Kidney (tissue), 13 donors: ENCODE measurements at regions not wholly inside any gene's neighbourhood (a gene's known extent, or its start where the extent isn't known, plus 50 kb on each side); places are given as distances from the start of the nearest gene placed in this dataset.

Source experiments
- DNase-seq, 5 donors: peaks; one replicate each; pipeline ENCODE4 v3.0.0-alpha.2; 2013 to 2020
- FAIRE-seq: peaks from 2 replicates; lab custom pipeline; 2012; peaks lifted over from hg19 to GRCh38; lab: Jason Lieb, UNC
- H3K27ac ChIP-seq, 2 donors: one replicate each; pipeline ENCODE4 v1.7.0; 2013; ENCODE audit warnings: low read depth in 2 of 2, low read length in 2 of 2, inconsistent platforms in 1 of 2
- H3K27me3 ChIP-seq: one replicate; pipeline ENCODE4 v1.7.1; 2013; ENCODE audit warnings: low read length, inconsistent platforms; ENCODE audit not compliant: control insufficient read depth, insufficient read depth
- H3K36me3 ChIP-seq, 3 donors: one replicate each; pipeline versions ENCODE4 v1.7.0 to v1.7.1; 2013; ENCODE audit warnings: low read length in 3 of 3, control low read depth in 1 of 3, inconsistent platforms in 1 of 3; ENCODE audit not compliant: insufficient read depth in 3 of 3, control insufficient read depth in 2 of 3
- H3K4me1 ChIP-seq, 3 donors: one replicate each; pipeline versions ENCODE4 v1.7.0 to v1.7.1; 2013; ENCODE audit warnings: low read length in 3 of 3, inconsistent platforms in 1 of 3, low read depth in 1 of 3; ENCODE audit not compliant: control insufficient read depth in 2 of 3, insufficient read depth in 2 of 3
- H3K4me3 ChIP-seq, 3 donors: one replicate each; pipeline versions ENCODE4 v1.7.0 to v1.8.1; 2013; ENCODE audit warnings: low read length in 3 of 3, control low read depth in 1 of 3, inconsistent platforms in 1 of 3
- H3K9ac ChIP-seq, 3 donors: one replicate each; pipeline versions ENCODE4 v1.7.0 to v1.7.1; 2013; ENCODE audit warnings: low read length in 3 of 3, control low read depth in 1 of 3, inconsistent platforms in 1 of 3
- H3K9me3 ChIP-seq, 3 donors: one replicate each; pipeline versions ENCODE4 v1.7.0 to v1.7.1; 2013; ENCODE audit warnings: low read length in 3 of 3, control low read depth in 1 of 3, inconsistent platforms in 1 of 3; ENCODE audit not compliant: control insufficient read depth in 2 of 3, insufficient read depth in 1 of 3
- intact Hi-C: fragments of 100-400 bp; cut with DNase I; formaldehyde crosslinking; loops from one replicate; pipeline ENCODE4 v1.11.1; 2022
- TF ChIP-seq, protein P1 (sequence below): IDR thresholded peaks from 3 replicates; pipeline ENCODE4 v1.5.1; 2012; ENCODE audit warnings: mild to moderate bottlenecking, moderate library complexity, borderline replicate concordance; ENCODE audit not compliant: insufficient read depth; ENCODE audit errors: extremely low read depth
- donor health status: control.
- donor health status: control.
- donor health status: control.
- donor health status: control.
- donor health status: control.
- donor health status: DM: yes; HTN: yes; CAD: no.
- donor health status: Normal renal cell carcinoma (clear cell type).

DNA sequence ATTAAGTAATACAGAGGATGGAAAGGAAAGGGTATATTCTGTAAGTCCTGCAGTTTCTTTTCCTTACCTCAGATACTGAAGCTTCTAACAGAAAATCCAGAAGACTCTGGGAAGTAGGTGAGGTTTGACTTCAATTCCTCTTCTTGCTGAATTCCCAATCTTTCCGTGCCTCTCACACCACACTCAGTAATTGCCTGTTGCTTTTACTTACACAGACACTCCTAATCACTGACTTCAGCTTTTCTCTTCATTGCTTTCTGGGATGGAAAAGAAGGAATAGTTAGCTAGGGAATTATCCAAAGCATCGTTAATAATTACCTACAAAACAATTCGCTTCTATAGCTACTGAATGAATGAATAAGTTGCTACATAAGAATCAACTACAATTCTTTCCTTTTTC, 163.6 kb downstream of the FBXO8 start:
- Histone ChIP-seq H3K36me3 (no peaks in the 10 kb centered on the region), H3K27me3 (no peaks in the 10 kb centered on the region), H3K27ac (no peak overlapping the region), H3K9me3 (no peaks in the 10 kb centered on the region), H3K4me1 (peaks cover 0 to 4% (median 0%) of the 10 kb centered on the region in 3 donors), H3K4me3 (peak overlapping the region in 2 of 3 donors; percentile 59 to 63), H3K9ac (peak overlapping the region in 1 of 3 donors; percentile 23)
- no peak for FAIRE-seq
- intact Hi-C loops, result no loop called here
- TF ChIP-seq, protein P1, sequence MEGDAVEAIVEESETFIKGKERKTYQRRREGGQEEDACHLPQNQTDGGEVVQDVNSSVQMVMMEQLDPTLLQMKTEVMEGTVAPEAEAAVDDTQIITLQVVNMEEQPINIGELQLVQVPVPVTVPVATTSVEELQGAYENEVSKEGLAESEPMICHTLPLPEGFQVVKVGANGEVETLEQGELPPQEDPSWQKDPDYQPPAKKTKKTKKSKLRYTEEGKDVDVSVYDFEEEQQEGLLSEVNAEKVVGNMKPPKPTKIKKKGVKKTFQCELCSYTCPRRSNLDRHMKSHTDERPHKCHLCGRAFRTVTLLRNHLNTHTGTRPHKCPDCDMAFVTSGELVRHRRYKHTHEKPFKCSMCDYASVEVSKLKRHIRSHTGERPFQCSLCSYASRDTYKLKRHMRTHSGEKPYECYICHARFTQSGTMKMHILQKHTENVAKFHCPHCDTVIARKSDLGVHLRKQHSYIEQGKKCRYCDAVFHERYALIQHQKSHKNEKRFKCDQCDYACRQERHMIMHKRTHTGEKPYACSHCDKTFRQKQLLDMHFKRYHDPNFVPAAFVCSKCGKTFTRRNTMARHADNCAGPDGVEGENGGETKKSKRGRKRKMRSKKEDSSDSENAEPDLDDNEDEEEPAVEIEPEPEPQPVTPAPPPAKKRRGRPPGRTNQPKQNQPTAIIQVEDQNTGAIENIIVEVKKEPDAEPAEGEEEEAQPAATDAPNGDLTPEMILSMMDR, result no peak
- DNase-seq, result peak in 2 of 5 donors; percentile 43 to 50

DNA sequence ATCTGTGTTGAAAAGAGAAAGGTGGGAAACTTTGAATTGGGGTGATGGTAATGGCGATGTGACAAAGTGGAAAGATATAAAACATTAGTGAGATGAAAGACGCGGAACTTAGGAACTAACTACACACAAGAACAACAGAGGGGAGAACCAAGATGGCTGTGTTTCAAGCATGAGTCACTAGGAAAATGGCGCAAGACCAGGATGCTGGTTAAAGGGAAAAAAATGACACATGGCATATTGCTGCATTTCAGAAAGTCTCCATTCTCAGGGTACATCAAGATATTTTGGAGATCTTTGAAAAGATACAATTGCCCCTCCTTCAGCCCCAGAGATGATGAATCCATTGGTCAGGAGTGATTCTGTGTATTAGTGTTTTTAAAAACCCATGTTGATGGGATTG, 164.4 kb downstream of the FBXO8 start:
- Histone ChIP-seq H3K27me3 (no peaks in the 10 kb centered on the region), H3K4me1 (peaks cover 0 to 4% (median 0%) of the 10 kb centered on the region in 3 donors), H3K9ac (no peak overlapping the region), H3K9me3 (no peaks in the 10 kb centered on the region), H3K36me3 (no peaks in the 10 kb centered on the region), H3K27ac (no peak overlapping the region), H3K4me3 (no peak overlapping the region)
- TF ChIP-seq, protein P1, result no peak
- intact Hi-C loops, result no loop called here
- DNase-seq (no peak), FAIRE-seq (no peak)

DNA sequence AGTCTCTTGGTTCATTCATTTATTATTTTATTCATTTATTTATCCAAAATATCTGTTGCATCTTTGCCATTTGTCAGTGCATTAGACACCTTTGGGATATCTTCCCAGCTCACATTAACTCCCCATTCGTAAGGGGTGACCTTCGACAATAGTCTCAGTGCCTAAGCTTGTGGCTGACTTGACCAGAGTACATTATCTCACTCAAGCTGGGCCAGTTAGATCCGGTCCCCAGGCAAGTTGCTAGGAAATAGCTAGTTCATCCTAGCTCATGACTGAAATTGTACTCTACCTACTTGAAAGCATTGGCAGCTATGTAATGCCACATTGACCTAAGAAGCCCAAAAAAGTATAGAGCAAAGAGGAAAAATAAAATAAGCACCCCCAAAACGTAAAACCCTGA, 165.3 kb downstream of the FBXO8 start:
- FAIRE-seq, result no peak

More for the DNA sequence above, 165.3 kb downstream of the FBXO8 start:
- Histone ChIP-seq H3K9ac (no peak overlapping the region), H3K4me3 (no peak overlapping the region), H3K27ac (no peak overlapping the region), H3K36me3 (no peaks in the 10 kb centered on the region), H3K4me1 (peaks cover 0 to 4% (median 0%) of the 10 kb centered on the region in 3 donors), H3K9me3 (no peaks in the 10 kb centered on the region), H3K27me3 (no peaks in the 10 kb centered on the region)
- intact Hi-C loops, result no loop called here
- TF ChIP-seq, protein P1, result no peak
- DNase-seq, result no peak
